Vagina (tissue), 2 donors: ENCODE measurements at regions not wholly inside any gene's neighbourhood (a gene's known extent, or its start where the extent isn't known, plus 50 kb on each side); places are given as distances from the start of the nearest gene placed in this dataset.

ENCODE experiments used
- DNase-seq, 2 donors: peaks; one replicate each; pipeline ENCODE4 v3.0.0-alpha.2; 2017; ENCODE audit errors: extremely low spot score in 2 of 2
- H3K27ac ChIP-seq: fragments of 200-600 bp; sonication (generic); one replicate; pipeline ENCODE4 v1.5.1; 2019
- H3K27me3 ChIP-seq: fragments of 200-600 bp; sonication (generic); one replicate; pipeline ENCODE4 v1.5.1; 2019
- H3K36me3 ChIP-seq, 2 donors: fragments of 200-600 bp; sonication (generic); one replicate each; pipeline ENCODE4 v1.5.1; 2017 to 2019
- H3K4me1 ChIP-seq: fragments of 200-600 bp; sonication (generic); one replicate; pipeline ENCODE4 v1.5.1; 2019
- H3K4me3 ChIP-seq, 2 donors: fragments of 200-600 bp; sonication (generic); 1 replicate in 1 of 2; 2 replicates in 1 of 2; pipeline ENCODE4 v1.5.1; 2016 to 2019
- H3K9me3 ChIP-seq: fragments of 200-600 bp; sonication (generic); one replicate; pipeline ENCODE4 v1.5.1; 2019
- POLR2A ChIP-seq, 2 donors: fragments of 450-650 bp; IDR thresholded peaks; one replicate each; pipeline ENCODE4 v1.6.1; 2017; ENCODE audit warnings: antibody characterized with exemption in 2 of 2, mild to moderate bottlenecking in 2 of 2, moderate library complexity in 2 of 2
- POLR2AphosphoS5 ChIP-seq, 2 donors: sonication (generic); formaldehyde crosslinking; IDR thresholded peaks; one replicate each; pipeline ENCODE4 v1.9.0; 2017; ENCODE audit warnings: antibody characterized with exemption in 2 of 2, mild to moderate bottlenecking in 2 of 2, low read depth in 1 of 2; ENCODE audit not compliant: insufficient read depth in 1 of 2
- intact Hi-C: fragments of 100-400 bp; cut with DNase I; formaldehyde crosslinking; loops from one replicate; pipeline ENCODE4 v1.15.1; 2023
- TF ChIP-seq, protein P1 (sequence below), 3 experiments: fragments of 450-650 bp in 2 of 3; fragments of 200-600 bp in 1 of 3; sonication (generic) in 1 of 3; IDR thresholded peaks; one replicate each; pipeline ENCODE4 v1.5.1; 2017 to 2019; ENCODE audit warnings: antibody characterized with exemption in 3 of 3, mild to moderate bottlenecking in 2 of 3, moderate library complexity in 2 of 3

DNA sequence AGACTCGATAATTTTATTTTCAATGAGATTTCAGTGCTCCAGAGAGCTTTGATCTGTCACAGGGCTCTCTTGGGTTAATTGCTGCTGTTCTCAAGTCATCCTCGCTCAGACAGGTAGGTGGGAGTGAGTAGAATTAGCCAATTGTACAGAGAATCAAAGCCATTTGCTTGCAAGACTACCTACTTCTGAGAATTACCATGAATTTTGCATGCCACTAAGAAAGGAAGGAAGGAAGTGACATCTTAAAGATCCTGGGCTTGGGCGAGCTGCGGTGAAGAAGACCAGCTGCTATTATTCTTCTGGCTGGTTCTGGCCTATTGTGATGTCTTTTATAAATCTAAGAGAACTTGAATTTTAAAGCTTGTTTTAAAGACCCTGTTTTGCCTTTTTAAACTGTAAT is 154.1 kb upstream of the LPP start:
- TF ChIP-seq POLR2AphosphoS5 (IDR thresholded peaks at IDR 0.05; ENCODE audit: insufficient read depth in 1 of 2, low read depth in 1 of 2), result no peak
- TF ChIP-seq, protein P1, sequence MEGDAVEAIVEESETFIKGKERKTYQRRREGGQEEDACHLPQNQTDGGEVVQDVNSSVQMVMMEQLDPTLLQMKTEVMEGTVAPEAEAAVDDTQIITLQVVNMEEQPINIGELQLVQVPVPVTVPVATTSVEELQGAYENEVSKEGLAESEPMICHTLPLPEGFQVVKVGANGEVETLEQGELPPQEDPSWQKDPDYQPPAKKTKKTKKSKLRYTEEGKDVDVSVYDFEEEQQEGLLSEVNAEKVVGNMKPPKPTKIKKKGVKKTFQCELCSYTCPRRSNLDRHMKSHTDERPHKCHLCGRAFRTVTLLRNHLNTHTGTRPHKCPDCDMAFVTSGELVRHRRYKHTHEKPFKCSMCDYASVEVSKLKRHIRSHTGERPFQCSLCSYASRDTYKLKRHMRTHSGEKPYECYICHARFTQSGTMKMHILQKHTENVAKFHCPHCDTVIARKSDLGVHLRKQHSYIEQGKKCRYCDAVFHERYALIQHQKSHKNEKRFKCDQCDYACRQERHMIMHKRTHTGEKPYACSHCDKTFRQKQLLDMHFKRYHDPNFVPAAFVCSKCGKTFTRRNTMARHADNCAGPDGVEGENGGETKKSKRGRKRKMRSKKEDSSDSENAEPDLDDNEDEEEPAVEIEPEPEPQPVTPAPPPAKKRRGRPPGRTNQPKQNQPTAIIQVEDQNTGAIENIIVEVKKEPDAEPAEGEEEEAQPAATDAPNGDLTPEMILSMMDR (IDR thresholded peaks at IDR 0.05), result no peak
- TF ChIP-seq POLR2A (IDR thresholded peaks at IDR 0.05), result no peak
- H3K36me3 ChIP-seq, result no peaks in the 10 kb centered on the region
- no peak overlapping the region for H3K4me3 ChIP-seq
- H3K27me3 ChIP-seq, result no peaks in the 10 kb centered on the region
- H3K4me1 ChIP-seq, result no peaks in the 10 kb centered on the region
- H3K9me3 ChIP-seq, result no peaks in the 10 kb centered on the region
- intact Hi-C loops, result no loop called here
- peak overlapping the region; percentile 36 for H3K27ac ChIP-seq
- no peak for DNase-seq

DNA sequence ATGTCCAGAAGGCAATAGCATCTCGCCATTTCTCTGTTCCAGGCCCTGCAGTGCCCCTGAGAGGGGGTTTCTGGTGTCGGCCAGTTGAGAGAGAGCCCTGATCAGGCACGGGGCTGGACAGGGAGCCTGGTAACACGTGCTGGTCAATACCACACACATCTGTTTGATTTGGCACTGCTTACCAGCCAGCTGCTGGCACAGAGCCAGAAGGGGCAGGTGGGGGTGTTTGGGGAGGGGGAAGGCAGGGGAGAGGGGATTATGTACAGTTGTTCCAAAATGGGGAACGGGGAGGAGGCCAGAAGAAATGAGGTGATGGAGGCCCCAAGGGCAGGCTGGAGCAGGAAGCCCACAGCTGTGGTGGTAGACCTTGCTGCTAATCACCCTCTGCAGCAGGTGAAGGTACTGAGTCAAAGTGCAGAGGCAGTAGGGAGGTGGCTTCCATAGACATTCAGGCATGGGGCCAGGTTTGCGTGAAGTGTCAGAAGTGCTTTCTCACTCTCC is 153.5 kb upstream of the LPP start:
- Histone ChIP-seq H3K27ac (peak overlapping the region; percentile 36), H3K27me3 (no peaks in the 10 kb centered on the region), H3K9me3 (no peaks in the 10 kb centered on the region), H3K4me1 (no peaks in the 10 kb centered on the region), H3K36me3 (no peaks in the 10 kb centered on the region), H3K4me3 (no peak overlapping the region)
- no peak for DNase-seq
- TF ChIP-seq POLR2A (IDR thresholded peaks at IDR 0.05) (no peak), POLR2AphosphoS5 (IDR thresholded peaks at IDR 0.05; ENCODE audit: insufficient read depth in 1 of 2, low read depth in 1 of 2) (no peak)
- TF ChIP-seq, protein P1 (IDR thresholded peaks at IDR 0.05), result no peak
- intact Hi-C loops, result no loop called here

DNA sequence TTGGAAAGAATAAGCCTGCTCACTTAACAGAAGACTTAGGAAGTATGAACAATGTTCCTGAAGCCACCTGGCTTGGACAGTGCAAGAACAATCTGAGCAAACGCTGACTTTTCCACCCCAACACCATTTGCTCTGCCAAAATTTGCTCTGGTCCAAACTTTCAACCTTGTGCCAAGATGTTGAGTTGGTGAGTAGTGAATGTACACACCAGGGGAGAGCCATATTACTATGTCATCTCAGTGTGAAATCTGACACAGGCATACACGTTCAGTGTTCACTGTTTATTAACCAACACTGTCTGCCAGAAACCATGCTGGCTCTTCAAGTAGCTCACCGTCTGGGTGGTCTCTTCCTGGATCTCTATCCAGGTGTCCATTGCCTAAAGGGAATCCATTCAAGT is 152.9 kb upstream of the LPP start:
- no peak for DNase-seq
- no peaks in the 10 kb centered on the region for H3K4me1 ChIP-seq
- H3K27me3 ChIP-seq, result no peaks in the 10 kb centered on the region
- no peaks in the 10 kb centered on the region for H3K9me3 ChIP-seq
- no peak for TF ChIP-seq POLR2AphosphoS5 (IDR thresholded peaks at IDR 0.05; ENCODE audit: insufficient read depth in 1 of 2, low read depth in 1 of 2)
- TF ChIP-seq, protein P1 (IDR thresholded peaks at IDR 0.05), result no peak
- TF ChIP-seq POLR2A (IDR thresholded peaks at IDR 0.05), result no peak
- intact Hi-C loops, result no loop called here
- no peak overlapping the region for H3K27ac ChIP-seq
- no peak overlapping the region for H3K4me3 ChIP-seq
- no peaks in the 10 kb centered on the region for H3K36me3 ChIP-seq

DNA sequence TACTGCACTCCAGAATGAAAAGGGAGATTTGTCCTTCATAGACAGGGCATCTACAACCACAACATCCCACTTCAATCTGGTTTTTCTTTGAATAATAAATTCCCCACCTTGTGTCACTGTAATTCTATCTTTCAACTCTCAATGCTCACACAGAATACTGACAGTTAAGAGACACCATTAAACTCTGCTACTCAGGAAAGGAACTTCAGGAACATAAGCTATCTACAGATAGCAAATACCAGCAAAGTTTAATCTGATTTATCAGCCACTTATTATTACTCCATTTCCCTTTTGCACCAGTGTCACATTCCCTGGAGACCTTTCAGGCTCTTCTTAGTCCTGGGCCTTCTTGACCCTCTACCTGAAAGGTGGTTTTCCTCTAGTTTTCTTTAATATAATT is 152.0 kb upstream of the LPP start:
- no peaks in the 10 kb centered on the region for H3K4me1 ChIP-seq
- no peak overlapping the region for H3K4me3 ChIP-seq
- DNase-seq, result no peak
- H3K27me3 ChIP-seq, result no peaks in the 10 kb centered on the region
- TF ChIP-seq POLR2AphosphoS5 (IDR thresholded peaks at IDR 0.05; ENCODE audit: insufficient read depth in 1 of 2, low read depth in 1 of 2) (no peak), POLR2A (IDR thresholded peaks at IDR 0.05) (no peak)
- TF ChIP-seq, protein P1 (IDR thresholded peaks at IDR 0.05), result no peak
- H3K36me3 ChIP-seq, result no peaks in the 10 kb centered on the region
- H3K27ac ChIP-seq, result no peak overlapping the region
- intact Hi-C loops, result no loop called here
- H3K9me3 ChIP-seq, result no peaks in the 10 kb centered on the region

DNA sequence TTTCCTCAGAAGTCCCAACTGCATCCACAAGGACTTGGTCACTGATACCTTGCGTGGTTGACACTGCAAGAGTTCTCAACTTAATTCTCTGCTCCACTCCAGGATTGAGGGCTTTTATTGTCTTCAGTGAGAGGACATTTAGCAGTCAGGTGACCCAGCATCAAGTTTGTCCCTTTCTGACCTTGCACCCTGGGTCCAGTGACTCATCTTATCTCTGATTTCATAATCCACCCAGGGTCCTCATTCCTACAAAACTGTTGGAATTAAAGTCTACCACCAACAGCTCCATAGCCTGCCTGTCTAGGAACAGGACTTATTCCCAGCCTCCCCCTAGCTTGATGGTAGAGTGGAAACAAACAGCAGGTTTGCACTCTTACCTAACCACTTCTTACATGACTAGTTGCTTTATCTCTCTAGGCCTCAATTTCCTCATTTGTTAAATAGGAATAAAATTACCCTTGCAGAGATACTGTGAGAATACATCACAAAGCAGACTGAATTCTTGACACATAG is 151.3 kb upstream of the LPP start:
- intact Hi-C loops, result no loop called here
- H3K4me3 ChIP-seq, result no peak overlapping the region
- no peaks in the 10 kb centered on the region for H3K4me1 ChIP-seq
- no peaks in the 10 kb centered on the region for H3K36me3 ChIP-seq
- H3K27ac ChIP-seq, result no peak overlapping the region
- no peaks in the 10 kb centered on the region for H3K27me3 ChIP-seq
- H3K9me3 ChIP-seq, result no peaks in the 10 kb centered on the region
- no peak for TF ChIP-seq POLR2A (IDR thresholded peaks at IDR 0.05)
- TF ChIP-seq, protein P1 (IDR thresholded peaks at IDR 0.05), result no peak
- TF ChIP-seq POLR2AphosphoS5 (IDR thresholded peaks at IDR 0.05; ENCODE audit: insufficient read depth in 1 of 2, low read depth in 1 of 2), result no peak
- no peak for DNase-seq
